Fibroblast of lung (primary cell): ENCODE measurements at regions not wholly inside any gene's neighbourhood (a gene's known extent, or its start where the extent isn't known, plus 50 kb on each side); places are given as distances from the start of the nearest gene placed in this dataset.

Experiments
- DNase-seq, 2 donors: peaks; one replicate each; pipeline versions ENCODE4 v3.0.0 to v3.0.0-alpha.2; 2010; ENCODE audit warnings: low read depth in 2 of 2
- H2AFZ ChIP-seq: 2 replicates; pipeline ENCODE4 v1.5.1; 2012; ENCODE audit warnings: low read length, control low read depth, inconsistent platforms
- H3K27ac ChIP-seq: 2 replicates; pipeline ENCODE4 v1.5.1; 2011; ENCODE audit warnings: low read length, control low read depth; ENCODE audit not compliant: insufficient read depth
- H3K27me3 ChIP-seq: 2 replicates; pipeline ENCODE4 v1.5.1; 2011; ENCODE audit warnings: mild to moderate bottlenecking, low read length; ENCODE audit not compliant: control insufficient read depth, insufficient read depth
- H3K36me3 ChIP-seq: 2 replicates; pipeline ENCODE4 v1.5.1; 2011; ENCODE audit warnings: low read length; ENCODE audit not compliant: control insufficient read depth, insufficient read depth
- H3K4me1 ChIP-seq: 2 replicates; pipeline ENCODE4 v1.5.1; 2011; ENCODE audit warnings: low read length; ENCODE audit not compliant: control insufficient read depth, insufficient read depth; ENCODE audit errors: extremely low read depth
- H3K4me2 ChIP-seq: 2 replicates; pipeline ENCODE4 v1.5.1; 2011; ENCODE audit warnings: low read length, control low read depth; ENCODE audit not compliant: insufficient read depth; ENCODE audit errors: extremely low read depth
- H3K4me3 ChIP-seq, 4 experiments: fragments of 200-600 bp in 1 of 4; sonication (generic) in 1 of 4; replicated peaks in 1 of 4; 2 replicates each; pipeline ENCODE4 v1.5.1; 2011 to 2016; ENCODE audit warnings: low read length in 4 of 4, low read depth in 3 of 4, mild to moderate bottlenecking in 3 of 4, control low read depth in 2 of 4, inconsistent platforms in 1 of 4, mixed read lengths in 1 of 4; ENCODE audit not compliant: insufficient read depth in 1 of 4; ENCODE audit errors: control extremely low read depth in 1 of 4
- H3K79me2 ChIP-seq: 2 replicates; pipeline ENCODE4 v1.5.1; 2012; ENCODE audit warnings: mild to moderate bottlenecking, low read length, inconsistent platforms; ENCODE audit not compliant: control insufficient read depth, insufficient read depth
- H3K9ac ChIP-seq: 2 replicates; pipeline ENCODE4 v1.5.1; 2011; ENCODE audit warnings: mild to moderate bottlenecking, low read length, control low read depth; ENCODE audit not compliant: insufficient read depth
- H3K9me3 ChIP-seq: 2 replicates; pipeline ENCODE4 v1.5.1; 2012; ENCODE audit warnings: low read depth, low read length; ENCODE audit not compliant: control insufficient read depth, insufficient read depth
- H4K20me1 ChIP-seq: 2 replicates; pipeline ENCODE4 v1.5.1; 2011; ENCODE audit warnings: low read length; ENCODE audit not compliant: control insufficient read depth, insufficient read depth; ENCODE audit errors: extremely low read depth
- CTCF ChIP-seq, 2 donors: IDR thresholded peaks in 1 of 2; conservative IDR thresholded peaks in 1 of 2; 1 replicate in 1 of 2; 2 replicates in 1 of 2; pipeline ENCODE4 v1.5.1; 2011 to 2012; ENCODE audit warnings: low read length in 2 of 2, control low read depth in 1 of 2, inconsistent platforms in 1 of 2, low read depth in 1 of 2, mild to moderate bottlenecking in 1 of 2
- EZH2 ChIP-seq: IDR thresholded peaks from 2 replicates; pipeline ENCODE4 v1.5.1; 2012; ENCODE audit warnings: low read length, control low read depth, mild to moderate bottlenecking; ENCODE audit errors: missing control alignments

- no peaks in the 10 kb centered on the region for H3K36me3 ChIP-seq
Observed at GRCh38 chr2:122255924-122256323, 500.5 kb downstream of the TSN start.

GRCh38 chr2:122261911-122262310, 506.5 kb downstream of the TSN start:
- TF ChIP-seq CTCF (conservative IDR thresholded peaks at IDR 0.05 in 1 of 2, IDR thresholded peaks at IDR 0.05 in 1 of 2; ENCODE audit: low read depth in 1 of 2, low read length in 2 of 2) (no peak), EZH2 (no peak)
- DNase-seq, result no peak
- Histone ChIP-seq H2AFZ (no peak overlapping the region), H3K9me3 (no peaks in the 10 kb centered on the region), H3K27ac (no peak overlapping the region), H3K4me1 (no peaks in the 10 kb centered on the region), H3K4me3 (no peak overlapping the region), H3K79me2 (no peaks in the 10 kb centered on the region), H3K9ac (no peak overlapping the region), H4K20me1 (no peaks in the 10 kb centered on the region), H3K27me3 (no peaks in the 10 kb centered on the region), H3K36me3 (no peaks in the 10 kb centered on the region), H3K4me2 (no peak overlapping the region)

More at GRCh38 chr2:122255924-122256323, 500.5 kb downstream of the TSN start:
- peak in 1 of 2 donors; percentile 13 for DNase-seq
- TF ChIP-seq EZH2 (no peak), CTCF (conservative IDR thresholded peaks at IDR 0.05 in 1 of 2, IDR thresholded peaks at IDR 0.05 in 1 of 2; ENCODE audit: low read depth in 1 of 2, low read length in 2 of 2) (no peak)
- H3K79me2 ChIP-seq, result no peaks in the 10 kb centered on the region
- no peak overlapping the region for H3K27ac ChIP-seq
- no peaks in the 10 kb centered on the region for H3K27me3 ChIP-seq
- H3K9ac ChIP-seq, result no peak overlapping the region
- no peak overlapping the region for H2AFZ ChIP-seq
- H3K4me2 ChIP-seq, result no peak overlapping the region
- no peak overlapping the region for H3K4me3 ChIP-seq
- H3K9me3 ChIP-seq, result no peaks in the 10 kb centered on the region
- H4K20me1 ChIP-seq, result no peaks in the 10 kb centered on the region
- no peaks in the 10 kb centered on the region for H3K4me1 ChIP-seq

- H3K9ac ChIP-seq, result no peak overlapping the region
- H3K79me2 ChIP-seq, result no peaks in the 10 kb centered on the region
- TF ChIP-seq CTCF (conservative IDR thresholded peaks at IDR 0.05 in 1 of 2, IDR thresholded peaks at IDR 0.05 in 1 of 2; ENCODE audit: low read depth in 1 of 2, low read length in 2 of 2) (no peak), EZH2 (no peak)
- no peak for DNase-seq
- H3K36me3 ChIP-seq, result no peaks in the 10 kb centered on the region
- no peaks in the 10 kb centered on the region for H4K20me1 ChIP-seq
- no peak overlapping the region for H3K27ac ChIP-seq
- H3K4me2 ChIP-seq, result no peak overlapping the region
- no peaks in the 10 kb centered on the region for H3K27me3 ChIP-seq
- H2AFZ ChIP-seq, result no peak overlapping the region
- H3K9me3 ChIP-seq, result no peaks in the 10 kb centered on the region
- no peaks in the 10 kb centered on the region for H3K4me1 ChIP-seq
- H3K4me3 ChIP-seq, result no peak overlapping the region
Observed at GRCh38 chr2:122263746-122264145, 508.3 kb downstream of the TSN start.
